ENCODE measurements at regions not wholly inside any gene's neighbourhood (a gene's known extent, or its start where the extent isn't known, plus 50 kb on each side); places are given as distances from the start of the nearest gene placed in this dataset.
A peak's percentile ranks its signal among the peaks of the same experiment; 100 is the strongest.

GRCh38 chr11:69390561-69390960, 90.9 kb upstream of the LINC01488 start:
- Mint-ChIP-seq H3K27me3 (ENCODE audit: low read depth) (no peaks in the 10 kb centered on the region), H3K4me3 (ENCODE audit: unreplicated experiment) (no peak overlapping the region), H3K36me3 (ENCODE audit: low read depth) (no peaks in the 10 kb centered on the region), H3K4me1 (ENCODE audit: low read depth) (no peaks in the 10 kb centered on the region), H3K9me3 (ENCODE audit: low read depth) (peaks cover 25% of the 10 kb centered on the region), H3K27ac (ENCODE audit: unreplicated experiment) (no peak overlapping the region)
- TF ChIP-seq CTCF (IDR thresholded peaks at IDR 0.05): no peak
- no peak for DNase-seq (ENCODE audit: low spot score)

- Mint-ChIP-seq H3K4me1 (ENCODE audit: low read depth) (no peaks in the 10 kb centered on the region), H3K4me3 (ENCODE audit: unreplicated experiment) (no peak overlapping the region), H3K27ac (ENCODE audit: unreplicated experiment) (no peak overlapping the region), H3K9me3 (ENCODE audit: low read depth) (peaks cover 25% of the 10 kb centered on the region), H3K36me3 (ENCODE audit: low read depth) (no peaks in the 10 kb centered on the region), H3K27me3 (ENCODE audit: low read depth) (no peaks in the 10 kb centered on the region)
- TF ChIP-seq CTCF (IDR thresholded peaks at IDR 0.05): no peak
- peak; percentile 66 for DNase-seq (ENCODE audit: low spot score)
Observed at GRCh38 chr11:69391192-69392103, 90.0 kb upstream of the LINC01488 start.

- DNase-seq (ENCODE audit: low spot score): no peak
- no peak overlapping the region for H3K4me3 Mint-ChIP-seq (ENCODE audit: unreplicated experiment)
- H3K9me3 Mint-ChIP-seq (ENCODE audit: low read depth): peaks cover 24% of the 10 kb centered on the region
- H3K4me1 Mint-ChIP-seq (ENCODE audit: low read depth): no peaks in the 10 kb centered on the region
- H3K36me3 Mint-ChIP-seq (ENCODE audit: low read depth): no peaks in the 10 kb centered on the region
- TF ChIP-seq CTCF (IDR thresholded peaks at IDR 0.05): no peak
- H3K27me3 Mint-ChIP-seq (ENCODE audit: low read depth): no peaks in the 10 kb centered on the region
- H3K27ac Mint-ChIP-seq (ENCODE audit: unreplicated experiment): no peak overlapping the region
Observed at GRCh38 chr11:69392104-69392653, 89.3 kb upstream of the LINC01488 start.

- TF ChIP-seq CTCF (IDR thresholded peaks at IDR 0.05): no peak
- peaks cover under 1% of the 10 kb centered on the region for H3K4me1 Mint-ChIP-seq (ENCODE audit: low read depth)
- H3K4me3 Mint-ChIP-seq (ENCODE audit: unreplicated experiment): no peak overlapping the region
- no peaks in the 10 kb centered on the region for H3K27me3 Mint-ChIP-seq (ENCODE audit: low read depth)
- no peak for DNase-seq (ENCODE audit: low spot score)
- H3K27ac Mint-ChIP-seq (ENCODE audit: unreplicated experiment): no peak overlapping the region
- H3K9me3 Mint-ChIP-seq (ENCODE audit: low read depth): peaks cover 13% of the 10 kb centered on the region
- H3K36me3 Mint-ChIP-seq (ENCODE audit: low read depth): no peaks in the 10 kb centered on the region
Observed at GRCh38 chr11:69393178-69393832, 88.2 kb upstream of the LINC01488 start.

GRCh38 chr11:69393865-69394233, 87.6 kb upstream of the LINC01488 start:
- no peak overlapping the region for H3K27ac Mint-ChIP-seq (ENCODE audit: unreplicated experiment)
- no peak for TF ChIP-seq CTCF (IDR thresholded peaks at IDR 0.05)
- no peaks in the 10 kb centered on the region for H3K27me3 Mint-ChIP-seq (ENCODE audit: low read depth)
- no peaks in the 10 kb centered on the region for H3K36me3 Mint-ChIP-seq (ENCODE audit: low read depth)
- no peak overlapping the region for H3K4me3 Mint-ChIP-seq (ENCODE audit: unreplicated experiment)
- H3K4me1 Mint-ChIP-seq (ENCODE audit: low read depth): peaks cover 5% of the 10 kb centered on the region
- peaks cover 7% of the 10 kb centered on the region for H3K9me3 Mint-ChIP-seq (ENCODE audit: low read depth)
- DNase-seq (ENCODE audit: low spot score): peak; percentile 79

Measured in chondrocyte (in vitro differentiated cells).